Panc1 (cell line): ENCODE measurements at regions not wholly inside any gene's neighbourhood (a gene's known extent, or its start where the extent isn't known, plus 50 kb on each side); places are given as distances from the start of the nearest gene placed in this dataset.

Experiments
- ATAC-seq: fragments of 200-7000 bp; cut with Tn5 transposase; 2 replicates; pipeline ENCODE4 v1.9.1; 2020; ENCODE audit warnings: mild to moderate bottlenecking, moderate library complexity
- BruUV-seq: library from RNA; stranded (reverse); fragments of 400-500 nt; replicated peaks from 2 replicates; lab custom pipeline; 2021; lab: Mats Ljungman, UMichigan
- CTCF ChIA-PET: fragments of 300-600 bp; sonication (Branson Sonifier 250); formaldehyde crosslinking; loops from one replicate; lab custom pipeline; 2022; ENCODE audit warnings: antibody characterized with exemption; lab: Charles Lee
- POLR2A ChIA-PET: fragments of 300-600 bp; sonication (Branson Sonifier 250); formaldehyde crosslinking; loops from one replicate; lab custom pipeline; 2022; ENCODE audit warnings: antibody characterized with exemption; lab: Charles Lee
- DNase-seq: peaks from one replicate; pipeline ENCODE4 v3.0.0-alpha.2; 2010; ENCODE audit warnings: low read depth, low spot score
- H3K27ac ChIP-seq: 2 replicates; pipeline ENCODE4 v1.5.1; 2011; ENCODE audit warnings: mild to moderate bottlenecking, low read length, inconsistent platforms
- H3K27me3 ChIP-seq: fragments of 200-500 bp; sonication (Bioruptor generic); 2 replicates; pipeline ENCODE4 v1.6.0; 2014; ENCODE audit warnings: low read length, inconsistent platforms; ENCODE audit not compliant: control insufficient read depth, insufficient read depth
- H3K36me3 ChIP-seq: fragments of 200-500 bp; sonication (Bioruptor generic); 2 replicates; pipeline ENCODE4 v1.5.1; 2014; ENCODE audit warnings: inconsistent platforms, mild to moderate bottlenecking, low read length, moderate library complexity; ENCODE audit not compliant: control insufficient read depth, insufficient read depth
- H3K4me1 ChIP-seq: 2 replicates; pipeline ENCODE4 v1.5.1; 2011; ENCODE audit warnings: inconsistent platforms, mild to moderate bottlenecking, low read length, moderate library complexity; ENCODE audit not compliant: control insufficient read depth, insufficient read depth
- H3K4me3 ChIP-seq, 2 experiments: 2 replicates each; pipeline ENCODE4 v1.5.1; 2011 to 2012; ENCODE audit warnings: low read depth in 2 of 2, low read length in 2 of 2, mild to moderate bottlenecking in 2 of 2, inconsistent platforms in 1 of 2, moderate library complexity in 1 of 2
- H3K9me3 ChIP-seq: fragments of 200-500 bp; sonication (Bioruptor generic); 2 replicates; pipeline ENCODE4 v1.5.1; 2014; ENCODE audit warnings: low read depth, mild to moderate bottlenecking, inconsistent platforms, low read length, moderate library complexity; ENCODE audit not compliant: control insufficient read depth, insufficient read depth
- CTCF ChIP-seq: fragments of 450-650 bp; IDR thresholded peaks from 2 replicates; pipeline ENCODE4 v1.5.1; 2017; ENCODE audit warnings: mild to moderate bottlenecking
- POLR2AphosphoS5 ChIP-seq: IDR thresholded peaks from 2 replicates; pipeline ENCODE4 v1.6.1; 2012; ENCODE audit warnings: mild to moderate bottlenecking, low read depth, low read length, moderate library complexity
- REST ChIP-seq, 2 experiments: IDR thresholded peaks; 2 replicates each; pipeline ENCODE4 v1.6.1; 2011 to 2012; ENCODE audit warnings: low read depth in 2 of 2, control low read depth in 1 of 2, low read length in 1 of 2, mild to moderate bottlenecking in 1 of 2, moderate library complexity in 1 of 2; ENCODE audit not compliant: insufficient read depth in 1 of 2
- SIN3A ChIP-seq: IDR thresholded peaks from 2 replicates; pipeline ENCODE4 v1.6.1; 2012; ENCODE audit warnings: low read depth, mild to moderate bottlenecking, low read length, moderate library complexity, borderline replicate concordance; ENCODE audit not compliant: insufficient read depth
- TCF7L2 ChIP-seq: IDR thresholded peaks from 2 replicates; pipeline ENCODE4 v1.6.1; 2011; ENCODE audit warnings: mild to moderate bottlenecking, low read depth, low read length, inconsistent platforms
- in situ Hi-C: cut with HindIII; loops from 2 replicates; pipeline ENCODE4 v1.10.0; 2016; ENCODE audit warnings: low sequenced_read_pairs, low pct_unique_long_range_greater_than_20kb
- intact Hi-C: fragments of 100-400 bp; cut with micrococcal nuclease; formaldehyde crosslinking; loops from one replicate; pipeline ENCODE4 v1.10.0; 2022; ENCODE audit not compliant: unreplicated experiment

- CTCF ChIA-PET, result no interaction called here
- Histone ChIP-seq H3K4me3 (no peak overlapping the region), H3K27me3 (no peaks in the 10 kb centered on the region), H3K27ac (no peak overlapping the region), H3K4me1 (peaks cover 8% of the 10 kb centered on the region), H3K36me3 (no peaks in the 10 kb centered on the region), H3K9me3 (peaks cover 4% of the 10 kb centered on the region; the same call in 1 of the 2 replicates)
- intact Hi-C loops, result no loop called here
- POLR2A ChIA-PET, result no interaction called here
- in situ Hi-C loops, result loop anchor here (5.0 to 10.0 kb wide), 2 partner anchors 140 to 342 kb away; no protein-coding TSS in a partner anchor
- ATAC-seq, result peak; percentile 58
- no TSS peak for BruUV-seq
- no peak for DNase-seq
- TF ChIP-seq TCF7L2 (no peak), CTCF (peak; percentile 25)
Observed at GRCh38 chr6:110534731-110535492, 58.5 kb upstream of the SLC22A16 start.

- Histone ChIP-seq H3K36me3 (no peaks in the 10 kb centered on the region), H3K4me1 (peaks cover 22% of the 10 kb centered on the region), H3K9me3 (peaks cover 4% of the 10 kb centered on the region; the same call in 1 of the 2 replicates), H3K4me3 (no peak overlapping the region), H3K27ac (no peak overlapping the region), H3K27me3 (no peaks in the 10 kb centered on the region)
- DNase-seq (no peak), ATAC-seq (no peak)
- BruUV-seq, result no TSS peak
- ChIA-PET POLR2A (no interaction called here), CTCF (no interaction called here)
- in situ Hi-C loops, result loop anchor here (5.0 to 10.0 kb wide), 2 partner anchors 142 to 345 kb away; no protein-coding TSS in a partner anchor
- intact Hi-C loops, result no loop called here
- no peak for TF ChIP-seq POLR2AphosphoS5
- TF ChIP-seq CTCF, result no peak
- TF ChIP-seq REST (IDR thresholded peaks at IDR 0.05; ENCODE audit: insufficient read depth in 1 of 2, low read depth in 2 of 2, low read length in 1 of 2), result no peak
- TF ChIP-seq SIN3A, result no peak
- no peak for TF ChIP-seq TCF7L2
Observed at GRCh38 chr6:110532431-110532830, 56.0 kb upstream of the SLC22A16 start.
